NOMO-1 (cell line): ENCODE measurements at regions not wholly inside any gene's neighbourhood (a gene's known extent, or its start where the extent isn't known, plus 50 kb on each side); places are given as distances from the start of the nearest gene placed in this dataset.

ENCODE experiments used
- DNase-seq, 2 experiments: peaks; one replicate each; lab custom pipeline; 2025; ENCODE audit not compliant: unreplicated experiment in 2 of 2; lab: John Stamatoyannopoulos, UW

DNA sequence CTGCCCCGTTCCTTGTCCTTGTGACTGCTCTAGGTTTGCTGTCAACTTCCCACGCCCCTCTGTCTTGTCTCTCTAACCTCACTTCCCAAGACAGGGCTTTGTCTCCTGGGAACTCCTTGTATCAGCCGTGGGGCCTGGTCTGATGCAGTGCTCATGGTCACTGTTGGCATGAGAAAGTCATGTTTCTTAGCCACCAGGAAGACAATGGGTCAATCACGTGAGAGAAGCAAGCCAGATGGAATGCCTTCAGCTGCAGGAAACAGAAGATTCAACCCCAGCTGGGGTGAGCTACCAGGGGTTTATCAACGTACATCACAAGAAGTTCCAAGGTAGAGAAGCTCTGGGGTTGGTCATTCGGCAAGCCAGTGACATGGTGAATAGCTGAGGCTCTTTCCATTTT lies 116.6 kb downstream of the IRF8 start:
- no peak for DNase-seq

DNA sequence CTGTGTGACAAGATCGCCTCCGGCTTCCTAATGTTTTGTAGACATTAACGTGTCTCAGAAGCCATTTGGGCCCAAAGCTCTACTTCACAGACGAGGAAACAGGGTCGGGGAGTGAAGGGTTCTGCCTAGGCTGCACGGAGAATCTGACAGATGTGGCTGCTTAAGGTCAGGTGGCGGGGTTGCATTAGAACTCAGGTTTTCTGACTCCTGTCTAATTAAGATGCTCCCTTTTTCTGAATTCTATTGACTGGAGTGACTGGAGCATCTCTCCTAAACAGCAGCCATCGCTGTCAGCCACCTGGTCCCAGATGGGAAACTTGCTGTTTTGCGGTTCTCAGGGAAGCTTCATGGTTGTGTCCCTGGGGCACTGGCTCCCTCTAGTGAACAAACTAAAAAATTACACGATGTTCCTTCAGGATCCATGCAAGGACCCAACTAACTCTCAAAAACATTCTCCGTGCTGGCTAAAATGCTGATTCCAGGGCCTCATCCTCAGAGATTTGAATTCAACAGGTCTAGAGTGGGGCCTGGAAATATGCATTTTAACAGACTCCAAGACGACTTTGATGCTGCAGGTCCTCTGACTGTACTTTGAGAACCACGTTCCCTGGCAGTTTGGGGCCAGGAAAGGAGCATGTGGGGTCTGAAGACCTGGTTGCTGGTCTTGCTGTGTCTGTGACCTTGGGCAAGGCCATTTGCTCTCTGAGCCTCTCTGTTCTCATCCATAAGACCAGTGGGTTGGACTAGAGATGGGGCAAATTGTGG lies 117.4 kb downstream of the IRF8 start:
- peak; percentile 10 to 34 for DNase-seq

DNA sequence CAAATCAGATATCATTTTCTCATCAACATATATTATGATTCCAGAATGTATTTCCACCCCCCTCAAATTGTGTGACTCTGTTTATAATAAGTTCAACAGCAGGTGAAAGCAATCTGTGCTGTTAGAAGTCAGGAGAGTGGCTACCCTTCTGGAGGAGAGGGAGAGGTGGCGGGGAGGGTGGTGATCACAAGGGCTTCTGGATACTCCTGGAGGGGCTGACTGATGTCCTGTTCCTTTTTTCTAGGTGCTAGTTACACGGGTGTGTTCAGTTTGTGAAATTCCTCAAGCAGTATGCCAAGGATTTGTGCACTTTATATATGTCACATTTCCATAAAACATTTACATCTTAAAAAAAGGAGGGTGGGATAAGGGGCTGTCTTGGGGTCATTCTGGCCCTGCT lies 119.1 kb downstream of the IRF8 start:
- no peak for DNase-seq

DNA sequence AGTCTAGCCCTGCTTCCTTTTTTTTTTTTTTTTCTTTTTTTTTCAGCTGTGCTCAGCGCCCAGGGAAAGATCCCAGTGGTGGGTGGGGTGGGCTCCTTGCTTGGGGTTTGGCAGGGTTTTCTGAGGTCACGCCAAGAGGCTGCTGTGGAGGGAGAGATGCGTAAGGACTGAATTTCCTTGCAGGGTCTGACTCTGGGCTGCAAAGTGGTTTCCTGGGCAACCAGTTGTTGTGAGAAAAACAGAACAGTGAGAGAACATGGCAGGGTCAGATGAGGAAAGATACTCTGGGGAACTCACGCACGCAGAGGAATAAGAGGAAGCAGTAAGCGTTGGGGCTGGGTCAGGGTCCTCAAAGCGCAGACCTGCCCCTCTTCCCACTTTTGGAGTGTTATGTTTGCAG lies 119.5 kb downstream of the IRF8 start:
- peak; percentile 60 to 81 for DNase-seq

DNA sequence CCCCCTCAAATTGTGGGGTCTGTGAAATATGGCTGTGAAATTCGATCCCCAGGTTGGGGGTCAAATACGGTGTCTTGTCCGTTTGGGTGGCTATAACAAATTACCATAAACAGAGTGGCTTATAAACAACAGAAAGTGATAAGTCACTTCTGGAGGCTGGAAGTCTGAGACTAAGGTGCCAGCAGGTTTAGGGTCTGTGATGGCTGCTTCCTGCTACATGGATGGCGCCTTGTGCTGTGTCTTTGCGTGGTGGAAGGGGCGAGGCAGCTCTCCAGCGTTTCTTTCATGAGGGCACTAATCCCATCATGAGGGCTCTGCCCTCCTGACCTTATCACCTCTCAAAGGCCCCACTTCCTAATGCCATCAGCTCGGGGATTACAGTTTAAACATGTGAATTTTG lies 120.0 kb downstream of the IRF8 start:
- no peak for DNase-seq

DNA sequence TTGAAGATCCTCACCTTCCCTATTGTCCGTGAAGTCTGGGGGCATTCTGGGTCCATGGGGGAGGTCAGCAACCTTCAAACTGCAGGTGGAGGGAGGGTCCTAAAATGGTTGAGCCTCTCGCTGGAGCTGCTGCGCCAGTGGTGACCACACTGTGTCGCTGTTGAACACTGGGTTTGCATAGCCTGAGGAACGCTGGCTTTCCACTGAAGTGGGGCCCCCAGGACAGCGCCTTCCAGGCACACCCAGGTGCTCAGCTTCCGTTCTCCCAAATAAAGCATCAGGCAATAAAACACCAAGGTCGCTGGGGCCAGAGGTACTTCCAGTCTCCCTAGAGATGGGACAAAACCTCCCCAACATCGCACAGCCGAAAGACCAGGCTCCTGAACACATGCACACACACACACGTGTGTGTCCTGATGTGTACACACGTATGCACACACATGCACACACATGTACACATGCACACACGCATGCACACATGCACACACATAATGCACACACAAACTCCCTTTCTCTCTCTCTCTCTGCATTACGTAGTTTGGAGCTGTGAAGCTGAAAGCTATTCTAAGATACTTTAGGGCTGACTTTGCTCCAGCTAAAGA lies 120.6 kb downstream of the IRF8 start:
- no peak for DNase-seq

DNA sequence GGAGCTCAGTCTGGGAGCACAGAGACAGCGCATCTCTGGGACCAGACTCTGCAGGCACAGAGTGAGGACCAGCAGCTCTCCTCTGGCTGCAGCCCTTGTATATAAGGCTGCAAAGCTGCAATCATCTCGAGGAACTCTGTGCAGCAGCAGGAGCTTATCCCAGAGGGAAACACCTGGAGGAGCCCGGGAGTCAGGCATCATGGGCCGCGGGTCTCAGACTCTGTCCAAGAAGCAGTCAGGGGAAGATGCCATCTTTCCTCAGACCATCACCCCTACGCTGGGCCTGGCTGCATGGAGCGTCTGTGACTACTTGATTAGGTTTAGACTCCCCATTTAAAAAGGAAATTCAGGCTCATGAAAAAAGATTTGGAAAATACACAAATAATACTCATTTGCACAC lies 122.0 kb downstream of the IRF8 start:
- no peak for DNase-seq

DNA sequence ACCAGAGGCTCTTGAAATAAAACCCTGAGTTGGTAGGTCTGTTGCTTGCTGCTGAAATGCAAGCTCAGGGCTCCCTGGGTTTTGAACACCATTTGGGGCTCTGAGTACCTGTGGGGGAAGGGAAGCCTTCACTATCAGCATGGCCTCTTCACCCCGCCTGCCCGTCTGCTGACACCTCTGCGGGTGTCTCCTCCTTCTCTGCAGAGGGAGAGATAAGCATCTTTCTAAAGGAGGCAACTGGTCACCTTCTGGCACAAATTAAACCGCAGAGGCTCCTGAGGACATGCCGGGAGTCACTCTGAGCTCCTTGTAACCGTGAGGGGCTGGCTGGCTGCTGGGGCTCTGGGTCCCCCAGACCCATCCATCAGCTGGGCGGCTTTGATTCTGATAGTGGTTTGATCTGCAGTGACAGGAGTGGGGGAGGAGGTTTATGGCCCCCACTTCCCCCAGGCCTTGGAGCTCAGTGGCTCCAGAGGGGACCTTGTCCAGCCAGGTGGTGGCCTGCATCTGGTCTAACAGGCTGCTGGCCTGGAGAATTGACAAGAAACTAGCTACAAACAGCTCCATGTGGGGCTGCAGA lies 123.5 kb downstream of the IRF8 start:
- no peak for DNase-seq

DNA sequence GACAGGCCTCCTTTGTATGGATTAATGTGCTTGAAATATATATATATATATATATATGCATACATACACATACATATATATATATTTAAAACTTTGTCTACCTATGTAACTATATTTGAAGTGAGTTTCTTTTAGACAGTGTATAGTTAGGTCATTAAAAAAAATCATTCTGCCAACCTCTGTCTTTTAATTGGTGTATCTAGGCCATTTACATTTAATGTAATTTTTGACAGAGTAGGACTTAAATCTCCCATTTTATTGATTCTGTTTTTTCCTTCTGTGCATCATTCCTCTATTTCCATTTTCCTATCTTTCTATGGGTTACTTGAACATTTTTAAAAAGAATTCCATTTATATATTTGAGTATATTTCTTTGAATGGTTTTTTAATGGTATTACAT lies 125.2 kb downstream of the IRF8 start:
- DNase-seq: no peak

DNA sequence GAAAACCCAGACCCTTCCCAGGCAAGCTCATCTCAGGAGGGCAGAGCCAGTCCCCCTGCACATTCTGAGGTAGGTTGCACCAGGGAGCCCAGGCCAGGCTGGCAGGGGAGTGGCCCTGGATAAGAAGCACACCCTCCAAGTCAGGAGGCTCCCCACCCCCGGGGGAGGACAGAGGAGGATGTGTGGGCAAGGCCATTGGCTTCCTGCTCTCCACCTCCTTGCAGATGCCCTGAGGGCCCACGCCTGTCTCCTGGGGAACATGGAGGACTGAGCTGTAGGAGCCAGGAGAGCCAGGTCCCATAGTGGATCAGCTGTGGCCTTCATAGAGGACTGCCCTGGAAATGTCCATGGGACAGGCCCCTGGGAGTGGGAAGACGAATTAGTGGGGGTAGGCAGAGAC lies 126.7 kb downstream of the IRF8 start:
- DNase-seq: no peak

DNA sequence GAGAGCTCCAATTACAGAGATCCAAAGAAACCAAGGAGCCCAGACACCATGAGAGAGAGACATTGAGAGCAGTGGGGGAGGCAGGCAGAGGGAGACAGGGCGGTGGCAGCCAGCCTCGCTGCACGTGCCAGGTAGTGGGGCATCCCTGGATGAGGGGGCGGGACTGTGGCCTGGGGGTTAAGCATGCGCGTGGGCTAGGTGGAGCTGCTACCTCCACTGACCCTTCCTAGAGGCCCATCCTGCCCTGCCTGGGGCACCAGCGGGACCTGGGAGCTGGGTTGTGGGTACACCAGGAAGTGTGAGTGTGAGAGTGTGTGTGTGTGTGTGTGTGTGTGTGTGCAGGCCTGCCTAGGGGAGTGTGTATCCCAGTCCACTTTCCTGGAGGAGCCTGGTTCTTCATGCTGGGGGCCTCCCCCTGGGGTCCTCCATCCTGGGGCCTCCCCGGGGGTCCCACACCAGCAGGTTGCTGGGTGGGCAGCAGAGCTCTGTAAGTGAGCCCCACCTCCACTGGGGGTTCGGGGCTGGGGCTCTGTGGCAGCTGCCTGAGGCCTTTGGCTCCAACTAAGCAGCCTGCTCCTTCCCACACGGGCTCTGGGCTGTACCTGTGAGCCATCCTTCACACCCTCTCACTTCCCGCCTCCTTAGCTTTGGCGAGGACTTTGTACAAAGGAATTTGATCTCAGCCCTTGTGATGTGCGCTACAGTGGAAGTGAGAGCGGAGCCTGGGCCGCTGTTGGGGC lies 127.4 kb downstream of the IRF8 start:
- no peak for DNase-seq

DNA sequence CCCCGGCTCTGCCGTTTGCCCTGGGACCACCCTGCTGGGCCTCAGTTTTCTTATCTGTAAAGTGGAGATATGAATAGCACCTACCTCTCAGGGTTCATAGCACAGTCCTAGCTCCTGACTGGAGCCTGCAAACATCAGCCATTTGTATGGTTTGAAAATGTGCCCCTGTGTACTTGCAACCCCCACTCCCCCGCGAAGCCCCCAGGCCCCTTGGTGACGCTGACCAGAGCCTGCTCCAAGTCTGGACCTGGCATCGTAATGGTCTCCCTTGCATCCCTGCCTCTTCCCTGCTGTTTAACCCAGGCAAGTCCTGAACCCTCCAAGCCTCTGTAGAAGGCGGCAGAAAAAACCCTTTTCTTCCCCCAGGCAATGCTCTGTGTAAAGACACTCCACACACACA lies 128.0 kb downstream of the IRF8 start:
- DNase-seq: no peak

DNA sequence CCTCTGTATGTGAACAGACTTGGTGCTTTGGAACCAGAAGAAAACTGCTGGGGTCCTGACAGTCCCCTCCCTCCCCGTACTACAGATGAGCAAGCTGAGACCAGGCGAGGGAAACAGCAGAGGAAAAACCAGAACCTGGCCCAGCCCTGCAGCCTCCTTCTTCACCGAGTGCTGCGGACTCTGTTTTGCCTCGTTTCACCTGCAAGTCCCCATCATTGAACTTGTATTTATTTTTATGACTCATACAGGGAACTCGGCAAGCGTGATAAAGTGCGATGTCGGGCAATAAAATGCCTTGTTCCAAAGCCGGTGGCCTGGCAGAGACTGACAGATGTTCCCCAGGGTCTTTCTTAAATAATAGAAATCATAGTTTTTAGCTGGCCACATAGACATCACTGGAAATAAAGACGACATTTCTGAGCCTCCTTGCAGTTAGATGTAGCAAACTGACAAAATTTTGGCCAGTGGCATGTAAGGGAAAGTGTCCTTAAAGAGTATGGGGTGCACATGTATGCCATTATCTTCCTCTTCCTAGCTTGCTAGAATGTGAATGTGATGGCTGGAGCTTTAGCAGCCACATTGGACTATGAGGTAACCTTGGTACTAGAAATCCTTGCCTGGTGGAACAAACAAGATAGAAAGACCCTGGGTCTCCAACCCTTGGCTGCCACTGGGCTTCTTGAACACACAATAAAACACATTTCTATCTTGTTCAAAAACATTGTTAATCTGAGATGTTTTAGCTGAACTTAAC lies 128.6 kb downstream of the IRF8 start:
- no peak for DNase-seq

DNA sequence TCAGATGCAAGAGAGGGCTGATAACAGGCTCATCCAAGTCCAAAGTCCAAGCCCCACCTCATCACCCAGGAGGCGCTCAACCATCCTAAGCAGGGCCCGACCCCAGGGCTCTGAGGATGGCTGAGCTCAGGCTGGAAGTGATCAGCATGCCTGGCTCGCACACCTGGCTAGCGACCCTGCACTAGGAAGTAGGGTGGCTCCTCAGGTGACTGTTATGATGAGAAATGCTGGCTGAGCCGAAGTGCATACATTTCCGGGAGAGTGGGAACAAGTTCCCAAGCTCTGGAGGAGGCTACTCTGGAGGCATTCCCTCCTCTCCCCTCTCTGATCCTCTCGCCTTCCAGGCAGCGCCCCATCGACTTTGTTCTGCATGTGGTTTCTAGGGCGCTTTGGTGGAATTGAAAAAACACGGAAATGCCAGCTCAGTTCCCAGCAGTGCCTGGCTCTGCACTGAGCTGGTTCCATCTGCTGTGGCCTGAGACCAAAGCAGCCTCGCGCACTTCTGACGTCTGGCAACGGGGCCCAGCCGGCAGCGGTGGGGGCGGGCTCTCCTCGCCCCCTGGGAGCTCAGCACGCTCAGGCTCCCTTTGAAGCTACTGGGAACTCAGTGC lies 130.3 kb downstream of the IRF8 start:
- DNase-seq: no peak

DNA sequence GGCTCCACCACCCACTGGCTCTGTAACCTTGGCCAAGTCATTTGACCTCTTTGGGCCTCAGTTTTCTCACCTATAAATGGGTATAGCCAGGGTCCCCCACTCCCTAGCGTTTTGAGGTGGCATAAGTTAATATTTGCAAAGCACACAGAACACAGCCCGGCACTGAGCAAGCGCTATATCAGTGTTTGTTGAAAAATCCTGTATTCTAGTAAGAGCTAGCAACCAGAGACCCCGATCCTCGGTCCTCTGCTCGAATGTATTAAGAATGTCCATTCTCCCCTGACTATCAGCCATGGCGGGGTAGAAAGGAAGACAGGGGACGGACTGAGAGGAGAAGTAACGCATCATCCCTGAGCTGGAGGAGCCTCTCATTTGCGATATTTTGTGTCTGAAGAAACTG lies 131.2 kb downstream of the IRF8 start:
- no peak for DNase-seq

DNA sequence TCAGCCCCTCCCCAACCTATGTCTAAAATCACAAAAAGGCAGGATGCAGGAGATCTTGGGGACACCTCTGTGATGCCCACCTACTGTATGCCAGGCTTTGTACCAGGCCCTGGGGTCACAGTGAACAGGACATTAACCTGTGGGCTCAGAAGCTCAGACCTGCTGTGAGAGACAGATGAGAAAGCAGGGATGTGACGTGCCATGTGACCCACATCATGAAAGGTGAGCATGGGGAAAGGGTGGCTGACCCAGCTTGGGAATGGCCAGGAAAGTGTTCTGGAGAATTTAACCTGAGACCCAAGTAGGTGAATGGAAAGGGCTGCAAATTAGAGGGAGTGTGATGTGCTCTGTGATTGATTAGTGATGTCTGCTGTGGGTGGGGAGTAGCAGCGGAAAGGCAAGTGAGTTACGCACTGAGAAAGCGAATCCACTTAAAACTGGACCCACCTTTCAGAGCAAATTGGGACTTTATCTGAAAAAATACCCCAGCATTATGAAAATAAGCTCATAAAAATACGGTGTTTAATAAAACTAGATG lies 132.2 kb downstream of the IRF8 start:
- no peak for DNase-seq

DNA sequence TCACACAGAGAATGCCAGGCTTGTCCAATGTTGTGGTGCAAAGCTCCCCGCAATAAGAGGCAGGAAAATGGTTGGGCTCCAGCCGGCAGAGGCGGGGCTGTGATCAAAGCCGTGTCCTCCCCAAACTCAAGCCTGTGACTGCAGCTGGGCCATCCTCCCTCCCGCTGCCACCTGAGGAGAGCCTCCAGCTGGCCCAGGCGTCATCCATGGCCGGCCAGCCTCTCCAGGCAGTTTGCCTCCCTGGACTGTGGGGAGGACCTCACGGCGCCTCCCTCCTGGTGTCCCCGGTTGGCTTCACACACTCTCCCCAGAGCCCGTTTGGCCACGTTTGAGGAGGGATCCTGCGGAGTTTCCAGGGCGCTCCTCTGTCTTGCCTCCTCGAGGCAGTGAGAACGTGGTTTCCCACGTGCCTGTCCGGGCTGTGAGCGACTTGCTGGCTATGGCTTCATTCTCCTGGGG lies 134.1 kb downstream of the IRF8 start:
- no peak for DNase-seq

DNA sequence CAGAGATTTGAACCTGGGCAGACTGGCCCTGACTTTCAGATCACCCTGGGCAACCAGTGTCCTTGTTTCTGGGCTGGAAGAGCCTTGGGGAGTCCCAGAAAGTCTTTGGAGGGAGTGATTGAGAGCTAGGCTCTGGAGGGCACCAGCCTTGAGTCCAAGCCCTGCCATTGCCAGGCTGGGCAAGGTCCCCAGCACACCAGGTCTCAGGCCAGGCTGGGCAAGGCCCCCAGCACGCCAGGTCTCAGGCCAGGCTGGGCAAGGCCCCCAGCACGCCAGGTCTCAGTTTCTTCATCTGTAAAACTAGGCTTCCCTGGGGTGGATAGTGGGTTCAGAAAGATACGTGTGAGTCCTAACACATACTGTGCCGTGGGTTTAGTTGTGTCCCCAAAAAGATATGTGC lies 135.0 kb downstream of the IRF8 start:
- no peak for DNase-seq

DNA sequence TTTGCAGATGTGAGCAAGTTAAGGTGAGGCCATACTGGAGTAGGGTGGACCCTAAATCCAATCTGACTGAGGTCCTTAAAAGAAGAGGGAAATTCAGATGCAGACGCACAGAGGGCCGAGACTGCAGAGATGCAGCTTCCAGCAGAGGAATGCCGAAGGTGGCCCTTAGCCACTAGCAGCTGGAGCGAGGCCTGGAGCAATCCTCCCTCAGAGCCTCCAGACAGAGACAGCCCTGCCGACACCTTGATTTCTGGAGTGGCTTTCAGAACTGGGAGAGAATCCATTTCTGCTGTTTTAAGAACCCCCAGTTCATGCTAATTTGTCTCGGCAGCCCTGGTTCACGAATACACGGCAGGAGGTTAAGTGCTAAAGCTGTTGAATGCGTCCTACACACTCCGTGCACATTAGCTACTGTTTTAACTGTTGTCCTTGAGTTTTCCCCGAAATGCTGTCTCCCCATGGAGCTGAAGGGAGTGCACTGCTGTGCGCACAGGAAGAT lies 135.5 kb downstream of the IRF8 start:
- no peak for DNase-seq

DNA sequence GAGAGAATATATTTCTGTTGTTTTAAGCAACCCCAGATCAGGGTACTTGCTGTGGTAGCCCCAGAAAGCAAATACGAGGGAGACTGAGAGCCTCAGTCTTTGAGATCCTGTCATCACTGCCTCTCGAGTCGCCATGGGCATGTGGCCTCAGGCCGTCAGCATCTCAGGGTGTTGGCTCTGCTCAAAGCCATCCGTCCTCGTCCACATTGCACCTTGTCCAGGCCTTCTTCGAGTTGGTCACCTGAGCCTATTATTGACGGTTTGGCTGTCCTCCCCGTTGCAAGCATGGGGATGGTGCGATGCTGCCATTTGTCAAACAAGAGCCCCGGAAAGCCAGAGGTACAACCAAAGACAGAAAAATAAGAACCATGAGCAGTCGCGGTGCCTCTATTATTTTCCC lies 136.9 kb downstream of the IRF8 start:
- no peak for DNase-seq
